GM12873 (cell line): ENCODE measurements at regions not wholly inside any gene's neighbourhood (a gene's known extent, or its start where the extent isn't known, plus 50 kb on each side); places are given as distances from the start of the nearest gene placed in this dataset.

Experiments used
- TF ChIP-seq, protein P1 (sequence below): IDR thresholded peaks from 2 replicates; pipeline ENCODE4 v1.5.1; 2012; ENCODE audit warnings: low read depth, mild to moderate bottlenecking, moderate library complexity, low read length, control low read depth; ENCODE audit not compliant: insufficient read depth; ENCODE audit errors: missing control alignments

GRCh38 chr4:83708500-83709175 lies 172.7 kb downstream of the GPAT3 start:
- TF ChIP-seq, protein P1, sequence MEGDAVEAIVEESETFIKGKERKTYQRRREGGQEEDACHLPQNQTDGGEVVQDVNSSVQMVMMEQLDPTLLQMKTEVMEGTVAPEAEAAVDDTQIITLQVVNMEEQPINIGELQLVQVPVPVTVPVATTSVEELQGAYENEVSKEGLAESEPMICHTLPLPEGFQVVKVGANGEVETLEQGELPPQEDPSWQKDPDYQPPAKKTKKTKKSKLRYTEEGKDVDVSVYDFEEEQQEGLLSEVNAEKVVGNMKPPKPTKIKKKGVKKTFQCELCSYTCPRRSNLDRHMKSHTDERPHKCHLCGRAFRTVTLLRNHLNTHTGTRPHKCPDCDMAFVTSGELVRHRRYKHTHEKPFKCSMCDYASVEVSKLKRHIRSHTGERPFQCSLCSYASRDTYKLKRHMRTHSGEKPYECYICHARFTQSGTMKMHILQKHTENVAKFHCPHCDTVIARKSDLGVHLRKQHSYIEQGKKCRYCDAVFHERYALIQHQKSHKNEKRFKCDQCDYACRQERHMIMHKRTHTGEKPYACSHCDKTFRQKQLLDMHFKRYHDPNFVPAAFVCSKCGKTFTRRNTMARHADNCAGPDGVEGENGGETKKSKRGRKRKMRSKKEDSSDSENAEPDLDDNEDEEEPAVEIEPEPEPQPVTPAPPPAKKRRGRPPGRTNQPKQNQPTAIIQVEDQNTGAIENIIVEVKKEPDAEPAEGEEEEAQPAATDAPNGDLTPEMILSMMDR: no peak

DNA sequence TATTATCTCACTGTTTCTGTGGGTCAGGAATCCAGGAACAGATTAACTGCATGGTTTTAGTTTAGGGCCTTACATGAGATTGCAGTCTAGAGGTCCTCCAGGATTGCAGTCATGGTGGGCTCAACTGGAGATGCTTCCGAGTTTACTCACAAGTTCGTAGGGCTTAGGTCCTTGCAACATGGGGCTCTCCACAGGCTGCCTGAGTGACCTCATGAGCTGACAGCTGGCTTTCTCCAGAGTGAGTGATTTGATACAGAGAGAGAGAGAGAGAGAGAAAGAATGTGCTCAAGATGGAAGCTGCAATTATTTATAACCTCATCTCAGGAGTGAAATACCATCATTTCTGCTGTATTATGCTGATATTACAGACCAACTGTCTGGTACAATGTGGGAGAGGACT lies 168.9 kb downstream of the GPAT3 start:
- TF ChIP-seq, protein P1: no peak

GRCh38 chr4:83703752-83704151 lies 167.8 kb downstream of the GPAT3 start:
- TF ChIP-seq, protein P1: no peak

DNA sequence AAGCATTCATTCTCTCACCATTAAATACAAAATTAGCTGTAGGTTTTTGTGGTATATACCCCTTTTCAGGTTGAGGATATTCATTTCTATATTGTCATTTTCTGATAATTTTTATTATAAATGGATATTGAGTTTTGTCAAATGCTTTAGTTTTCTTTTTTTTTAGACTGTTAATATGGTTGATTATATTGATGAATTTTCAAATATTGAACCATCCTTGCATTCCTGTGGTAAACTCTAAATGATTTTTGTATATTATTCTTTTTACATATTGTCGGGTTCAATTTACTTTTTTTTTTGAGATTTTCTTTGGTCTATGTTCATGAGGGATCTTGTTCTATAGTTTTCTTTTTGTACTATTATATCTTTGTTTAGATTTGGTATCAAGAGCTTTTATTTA lies 165.1 kb downstream of the GPAT3 start:
- TF ChIP-seq, protein P1: no peak

DNA sequence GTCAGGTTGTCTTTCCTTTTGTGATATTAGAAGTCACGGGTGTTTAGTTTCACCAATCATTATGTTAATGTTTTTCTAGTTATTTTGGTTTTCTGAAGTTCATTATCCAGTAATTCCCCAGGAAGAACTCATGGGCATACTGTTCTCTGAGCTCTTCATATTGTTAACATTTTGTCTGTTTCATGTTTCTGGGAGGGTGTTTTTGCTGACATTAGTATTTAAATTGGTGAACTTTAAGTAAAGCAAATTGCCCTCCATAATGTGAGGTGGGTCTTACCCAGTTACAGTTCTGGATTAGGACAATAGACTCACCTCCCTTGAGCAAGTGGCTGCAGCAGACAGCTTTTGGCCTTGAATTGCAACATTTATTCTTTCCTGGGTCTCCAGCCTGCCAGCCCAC lies 163.4 kb downstream of the GPAT3 start:
- TF ChIP-seq, protein P1: no peak

DNA sequence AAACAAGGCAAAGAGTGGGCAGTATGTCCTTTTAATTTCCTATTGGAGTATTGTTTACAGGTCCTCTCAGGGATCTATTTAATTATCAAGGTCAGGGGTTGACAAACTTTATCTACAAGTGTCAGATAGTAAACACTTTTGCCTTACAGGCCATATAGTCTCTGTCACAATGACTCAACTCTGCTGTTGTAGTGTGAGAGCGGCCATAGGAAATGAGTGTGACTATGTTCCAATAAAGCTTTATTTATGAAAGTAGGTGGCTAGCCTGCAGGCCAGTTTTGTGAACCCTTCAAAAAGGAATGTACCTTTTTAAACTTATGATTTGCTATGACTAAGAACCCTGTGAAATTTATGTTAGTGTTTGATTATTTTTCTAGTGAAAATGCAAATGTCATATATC lies 156.1 kb downstream of the GPAT3 start:
- TF ChIP-seq, protein P1: no peak

GRCh38 chr4:83686166-83686565 lies 150.3 kb downstream of the GPAT3 start:
- TF ChIP-seq, protein P1: no peak
